HEK293 (cell line): ENCODE measurements at regions not wholly inside any gene's neighbourhood (a gene's known extent, or its start where the extent isn't known, plus 50 kb on each side); places are given as distances from the start of the nearest gene placed in this dataset.

Experiments used
- CTCF ChIA-PET: fragments of 350-600 bp; formaldehyde crosslinking; extraction: SDS; loops from one replicate; lab custom pipeline; 2021; ENCODE audit warnings: antibody characterized with exemption; lab: Yijun Ruan, JAX
- POLR2A ChIA-PET: fragments of 300-600 bp; formaldehyde crosslinking; extraction: SDS; loops from one replicate; lab custom pipeline; 2020; ENCODE audit warnings: antibody characterized with exemption, inconsistent platforms; lab: Yijun Ruan, JAX
- H3K27ac ChIP-seq: fragments of 200-500 bp; sonication (Bioruptor generic); 2 replicates; pipeline ENCODE4 v1.5.1; 2014; ENCODE audit warnings: low read depth, low read length, control low read depth, inconsistent platforms; ENCODE audit errors: extremely low read depth
- H3K36me3 ChIP-seq, 2 experiments: fragments of 200-500 bp in 1 of 2; sonication (Bioruptor generic) in 1 of 2; 1 replicate in 1 of 2; 2 replicates in 1 of 2; pipeline ENCODE4 v1.5.1; 2014 to 2017; ENCODE audit warnings: inconsistent platforms in 2 of 2, low read length in 2 of 2; ENCODE audit not compliant: control insufficient read depth in 2 of 2, insufficient read depth in 1 of 2
- H3K4me1 ChIP-seq: fragments of 200-500 bp; sonication (Bioruptor generic); 2 replicates; pipeline ENCODE4 v1.5.1; 2014; ENCODE audit warnings: mild to moderate bottlenecking, low read length, inconsistent platforms; ENCODE audit not compliant: control insufficient read depth, insufficient read depth
- H3K4me3 ChIP-seq: 2 replicates; pipeline ENCODE4 v1.5.1; 2011; ENCODE audit warnings: low read depth, mild to moderate bottlenecking, control low read depth, low read length, moderate library complexity
- H3K9me3 ChIP-seq: fragments of 200-500 bp; sonication (Bioruptor generic); 2 replicates; pipeline ENCODE4 v1.5.1; 2014; ENCODE audit warnings: low read depth, low read length, inconsistent platforms; ENCODE audit not compliant: control insufficient read depth, insufficient read depth
- GLIS2 ChIP-seq: fragments of 450-650 bp; formaldehyde crosslinking; IDR thresholded peaks from 2 replicates; pipeline ENCODE4 v1.5.1; 2016; ENCODE audit warnings: missing biosample characterization, missing genetic modification characterization
- HIC1 ChIP-seq: fragments of 450-650 bp; formaldehyde crosslinking; IDR thresholded peaks from 2 replicates; pipeline ENCODE4 v1.5.1; 2016; ENCODE audit warnings: missing biosample characterization, missing genetic modification characterization
- INSM2 ChIP-seq: fragments of 450-650 bp; formaldehyde crosslinking; IDR thresholded peaks from 2 replicates; pipeline ENCODE4 v1.5.1; 2016; ENCODE audit warnings: missing biosample characterization, missing genetic modification characterization
- KLF1 ChIP-seq: fragments of 450-650 bp; formaldehyde crosslinking; IDR thresholded peaks from 2 replicates; pipeline ENCODE4 v1.5.1; 2016; ENCODE audit warnings: missing biosample characterization, missing genetic modification characterization
- KLF8 ChIP-seq: fragments of 450-650 bp; formaldehyde crosslinking; IDR thresholded peaks from 2 replicates; pipeline ENCODE4 v1.5.1; 2016; ENCODE audit warnings: missing biosample characterization, missing genetic modification characterization
- PATZ1 ChIP-seq: fragments of 450-650 bp; formaldehyde crosslinking; IDR thresholded peaks from 2 replicates; pipeline ENCODE4 v1.5.1; 2016; ENCODE audit warnings: missing biosample characterization, missing genetic modification characterization
- PRDM1 ChIP-seq: fragments of 450-650 bp; formaldehyde crosslinking; IDR thresholded peaks from 2 replicates; pipeline ENCODE4; 2016; ENCODE audit warnings: missing biosample characterization, missing genetic modification characterization
- PRDM6 ChIP-seq: fragments of 450-650 bp; formaldehyde crosslinking; IDR thresholded peaks from 2 replicates; pipeline ENCODE4 v1.5.1; 2017; ENCODE audit warnings: missing biosample characterization, missing genetic modification characterization
- SETDB1 ChIP-seq: IDR thresholded peaks from one replicate; pipeline ENCODE4 v1.6.1; 2017; ENCODE audit warnings: mild to moderate bottlenecking, low read length, moderate library complexity, mixed read lengths; ENCODE audit not compliant: insufficient read length
- YY1 ChIP-seq: fragments of 450-650 bp; formaldehyde crosslinking; IDR thresholded peaks from 2 replicates; pipeline ENCODE4 v1.5.1; 2018; ENCODE audit warnings: missing biosample characterization, missing genetic modification characterization
- ZBTB10 ChIP-seq: fragments of 450-650 bp; formaldehyde crosslinking; IDR thresholded peaks from 2 replicates; pipeline ENCODE4 v1.5.1; 2016; ENCODE audit warnings: missing biosample characterization, missing genetic modification characterization
- ZNF157 ChIP-seq: fragments of 450-650 bp; formaldehyde crosslinking; IDR thresholded peaks from 2 replicates; pipeline ENCODE4 v1.5.1; 2016; ENCODE audit warnings: missing biosample characterization, missing genetic modification characterization
- ZNF18 ChIP-seq: fragments of 450-650 bp; formaldehyde crosslinking; IDR thresholded peaks from 2 replicates; pipeline ENCODE4 v1.5.1; 2016; ENCODE audit warnings: missing biosample characterization, missing genetic modification characterization
- ZNF19 ChIP-seq: fragments of 450-650 bp; formaldehyde crosslinking; IDR thresholded peaks from 2 replicates; pipeline ENCODE4; 2016; ENCODE audit warnings: missing biosample characterization, missing genetic modification characterization, low read depth
- ZNF248 ChIP-seq: fragments of 450-650 bp; formaldehyde crosslinking; IDR thresholded peaks from 2 replicates; pipeline ENCODE4 v1.5.1; 2017; ENCODE audit warnings: missing biosample characterization, missing genetic modification characterization
- ZNF266 ChIP-seq: fragments of 450-650 bp; formaldehyde crosslinking; IDR thresholded peaks from 2 replicates; pipeline ENCODE4 v1.5.1; 2016; ENCODE audit warnings: missing biosample characterization, missing genetic modification characterization, low read depth
- ZNF354C ChIP-seq: fragments of 450-650 bp; formaldehyde crosslinking; IDR thresholded peaks from 2 replicates; pipeline ENCODE4 v1.5.1; 2016; ENCODE audit warnings: missing biosample characterization, missing genetic modification characterization, low read depth, borderline replicate concordance
- ZNF366 ChIP-seq: fragments of 450-650 bp; formaldehyde crosslinking; conservative IDR thresholded peaks from 2 replicates; pipeline ENCODE4 v1.5.1; 2016; ENCODE audit warnings: missing biosample characterization, missing genetic modification characterization
- ZNF548 ChIP-seq: fragments of 450-650 bp; formaldehyde crosslinking; IDR thresholded peaks from 2 replicates; pipeline ENCODE4 v1.5.1; 2016; ENCODE audit warnings: missing biosample characterization, missing genetic modification characterization
- ZNF555 ChIP-seq: fragments of 450-650 bp; formaldehyde crosslinking; conservative IDR thresholded peaks from 2 replicates; pipeline ENCODE4 v1.5.1; 2017; ENCODE audit warnings: missing biosample characterization, mild to moderate bottlenecking, missing genetic modification characterization, inconsistent platforms
- ZNF561 ChIP-seq: fragments of 450-650 bp; IDR thresholded peaks from 2 replicates; pipeline ENCODE4 v1.5.1; 2018; ENCODE audit warnings: missing biosample characterization, missing genetic modification characterization, borderline replicate concordance
- ZNF585B ChIP-seq: fragments of 450-650 bp; formaldehyde crosslinking; IDR thresholded peaks from 2 replicates; pipeline ENCODE4 v1.5.1; 2016; ENCODE audit warnings: missing biosample characterization, missing genetic modification characterization
- ZNF596 ChIP-seq: fragments of 450-650 bp; IDR thresholded peaks from 2 replicates; pipeline ENCODE4 v1.5.0; 2018; ENCODE audit warnings: missing biosample characterization, mild to moderate bottlenecking, missing genetic modification characterization, moderate library complexity
- ZNF768 ChIP-seq: fragments of 450-650 bp; formaldehyde crosslinking; IDR thresholded peaks from 2 replicates; pipeline ENCODE4 v1.5.1; 2018; ENCODE audit warnings: missing biosample characterization, mild to moderate bottlenecking, missing genetic modification characterization

- Histone ChIP-seq H3K27ac (no peak overlapping the region), H3K36me3 (no peaks in the 10 kb centered on the region), H3K4me1 (no peaks in the 10 kb centered on the region), H3K9me3 (no peaks in the 10 kb centered on the region), H3K4me3 (no peak overlapping the region)
- TF ChIP-seq ZNF768 (tag by site-specific recombination) (no peak), ZNF266 (tag by site-specific recombination) (no peak), YY1 (tag by site-specific recombination) (no peak), ZNF157 (no peak), PATZ1 (tag by site-specific recombination) (no peak), SETDB1 (no peak), INSM2 (tag by site-specific recombination) (no peak), ZNF18 (tag by site-specific recombination) (no peak)
- ChIA-PET CTCF (interaction anchor here (1.1 kb wide), 1 partner anchor 9 kb away, joined by 3 read pairs; no protein-coding TSS in a partner anchor), POLR2A (no interaction called here)
Observed at GRCh38 chr4:94000559-94000958, 172.0 kb downstream of the ATOH1 start.

GRCh38 chr4:94006932-94007331, 178.4 kb downstream of the ATOH1 start:
- H3K4me3 ChIP-seq, result no peak overlapping the region
- no peaks in the 10 kb centered on the region for H3K9me3 ChIP-seq
- H3K27ac ChIP-seq, result no peak overlapping the region
- ChIA-PET POLR2A (interaction anchor here (0.6 to 0.7 kb wide), 2 partner anchors 456 to 1131 kb away, joined by 3 to 4 read pairs; no protein-coding TSS in a partner anchor), CTCF (interaction anchor here (0.6 kb wide), 1 partner anchor 120 kb away, joined by 4 read pairs; no protein-coding TSS in a partner anchor)
- H3K36me3 ChIP-seq, result no peaks in the 10 kb centered on the region
- no peaks in the 10 kb centered on the region for H3K4me1 ChIP-seq
- TF ChIP-seq ZNF561, result no peak
- TF ChIP-seq ZNF19 (tag by site-specific recombination), result no peak
- no peak for TF ChIP-seq ZNF248 (tag by site-specific recombination)
- no peak for TF ChIP-seq PRDM1 (tag by site-specific recombination)
- no peak for TF ChIP-seq KLF8 (tag by site-specific recombination)
- no peak for TF ChIP-seq PRDM6
- TF ChIP-seq ZNF354C (tag by site-specific recombination), result no peak
- TF ChIP-seq ZNF596 (tag by site-specific recombination), result no peak
- TF ChIP-seq ZBTB10 (tag by site-specific recombination), result no peak
- no peak for TF ChIP-seq KLF1
- no peak for TF ChIP-seq ZNF585B
- no peak for TF ChIP-seq ZNF366 (tag by site-specific recombination)
- TF ChIP-seq ZNF548 (tag by site-specific recombination), result no peak
- no peak for TF ChIP-seq ZNF555 (tag by site-specific recombination)
- TF ChIP-seq GLIS2 (tag by site-specific recombination), result no peak
- no peak for TF ChIP-seq HIC1 (tag by site-specific recombination)
